ENCODE measurements at regions not wholly inside any gene's neighbourhood (a gene's known extent, or its start where the extent isn't known, plus 50 kb on each side); places are given as distances from the start of the nearest gene placed in this dataset.

GRCh38 chr5:109533751-109534272 lies 124.0 kb upstream of the PJA2 start:
- DNase-seq (ENCODE audit: low read depth in 4 of 4, low spot score in 1 of 4): no peak

GRCh38 chr5:109532773-109533364 lies 123.1 kb upstream of the PJA2 start:
- no peak for DNase-seq (ENCODE audit: low read depth in 4 of 4, low spot score in 1 of 4)

GRCh38 chr5:109531262-109531661 lies 121.5 kb upstream of the PJA2 start:
- no peak for DNase-seq (ENCODE audit: low read depth in 4 of 4, low spot score in 1 of 4)

GRCh38 chr5:109529987-109530386 lies 120.2 kb upstream of the PJA2 start:
- no peak for DNase-seq (ENCODE audit: low read depth in 4 of 4, low spot score in 1 of 4)

GRCh38 chr5:109529520-109529919 lies 119.7 kb upstream of the PJA2 start:
- no peak for DNase-seq (ENCODE audit: low read depth in 4 of 4, low spot score in 1 of 4)

GRCh38 chr5:109524555-109524954 lies 114.8 kb upstream of the PJA2 start:
- no peak for DNase-seq (ENCODE audit: low read depth in 4 of 4, low spot score in 1 of 4)

GRCh38 chr5:109524026-109524425 lies 114.3 kb upstream of the PJA2 start:
- DNase-seq (ENCODE audit: low read depth in 4 of 4, low spot score in 1 of 4): no peak

GRCh38 chr5:109522404-109522803 lies 112.6 kb upstream of the PJA2 start:
- no peak for DNase-seq (ENCODE audit: low read depth in 4 of 4, low spot score in 1 of 4)

GRCh38 chr5:109519416-109519815 lies 109.6 kb upstream of the PJA2 start:
- DNase-seq (ENCODE audit: low read depth in 4 of 4, low spot score in 1 of 4): no peak

GRCh38 chr5:109516390-109516789 lies 106.6 kb upstream of the PJA2 start:
- no peak for DNase-seq (ENCODE audit: low read depth in 4 of 4, low spot score in 1 of 4)

GRCh38 chr5:109511980-109512734 lies 102.4 kb upstream of the PJA2 start:
- no peak for DNase-seq (ENCODE audit: low read depth in 4 of 4, low spot score in 1 of 4)

GRCh38 chr5:109506556-109506955 lies 96.8 kb upstream of the PJA2 start:
- DNase-seq (ENCODE audit: low read depth in 4 of 4, low spot score in 1 of 4): no peak

- no peak for DNase-seq (ENCODE audit: low read depth in 4 of 4, low spot score in 1 of 4)
Measured at GRCh38 chr5:109496112-109496511, 86.3 kb upstream of the PJA2 start.

GRCh38 chr5:109487753-109488420 lies 78.1 kb upstream of the PJA2 start:
- DNase-seq (ENCODE audit: low read depth in 4 of 4, low spot score in 1 of 4): no peak

- no peak for DNase-seq (ENCODE audit: low read depth in 4 of 4, low spot score in 1 of 4)
Measured at GRCh38 chr5:109486200-109486804, 76.5 kb upstream of the PJA2 start.

- DNase-seq (ENCODE audit: low read depth in 4 of 4, low spot score in 1 of 4): no peak
Measured at GRCh38 chr5:109485030-109485429, 75.3 kb upstream of the PJA2 start.

GRCh38 chr5:109484597-109484996 lies 74.8 kb upstream of the PJA2 start:
- no peak for DNase-seq (ENCODE audit: low read depth in 4 of 4, low spot score in 1 of 4)

GRCh38 chr5:109483395-109483971 lies 73.7 kb upstream of the PJA2 start:
- DNase-seq (ENCODE audit: low read depth in 4 of 4, low spot score in 1 of 4): no peak

- no peak for DNase-seq (ENCODE audit: low read depth in 4 of 4, low spot score in 1 of 4)
Measured at GRCh38 chr5:109482748-109483147, 73.0 kb upstream of the PJA2 start.

GRCh38 chr5:109479260-109479860 lies 69.6 kb upstream of the PJA2 start:
- DNase-seq (ENCODE audit: low read depth in 4 of 4, low spot score in 1 of 4): no peak

- no peak for DNase-seq (ENCODE audit: low read depth in 4 of 4, low spot score in 1 of 4)
Measured at GRCh38 chr5:109478830-109479229, 69.1 kb upstream of the PJA2 start.

Measured in stimulated activated CD4-positive, alpha-beta T cell treated with anti-CD3 and anti-CD28 coated beads, Interleukin-1b, Interleukin-23, amount 100 ng/mL, for 24 hours (primary cell).